GM20000 (cell line): ENCODE measurements at regions not wholly inside any gene's neighbourhood (a gene's known extent, or its start where the extent isn't known, plus 50 kb on each side); places are given as distances from the start of the nearest gene placed in this dataset.

ENCODE experiments used
- DNase-seq: peaks from one replicate; pipeline ENCODE4 v3.0.0; 2012; ENCODE audit warnings: low spot score
- CTCF ChIP-seq: IDR thresholded peaks from 2 replicates; pipeline ENCODE4 v1.5.1; 2012; ENCODE audit warnings: mild to moderate bottlenecking, control low read depth; ENCODE audit errors: extremely low read depth, missing control alignments

GRCh38 chr2:191488135-191488534, 189.8 kb upstream of the NABP1 start:
- DNase-seq = no peak
- no peak for TF ChIP-seq CTCF

- no peak for DNase-seq
- TF ChIP-seq CTCF = no peak
Observed at GRCh38 chr2:191489177-191489576, 188.8 kb upstream of the NABP1 start.

GRCh38 chr2:191496838-191497237, 181.1 kb upstream of the NABP1 start:
- no peak for DNase-seq
- TF ChIP-seq CTCF = no peak

GRCh38 chr2:191497822-191498221, 180.1 kb upstream of the NABP1 start:
- no peak for TF ChIP-seq CTCF

GRCh38 chr2:191499050-191499449, 178.9 kb upstream of the NABP1 start:
- no peak for TF ChIP-seq CTCF
- DNase-seq = no peak

More at GRCh38 chr2:191497822-191498221, 180.1 kb upstream of the NABP1 start:
- no peak for DNase-seq

- no peak for DNase-seq
- TF ChIP-seq CTCF = no peak
Observed at GRCh38 chr2:191499874-191500565, 177.9 kb upstream of the NABP1 start.

GRCh38 chr2:191500566-191500883, 177.4 kb upstream of the NABP1 start:
- TF ChIP-seq CTCF = no peak
- no peak for DNase-seq
